Loucy (cell line): ENCODE measurements at regions not wholly inside any gene's neighbourhood (a gene's known extent, or its start where the extent isn't known, plus 50 kb on each side); places are given as distances from the start of the nearest gene placed in this dataset.

Source experiments
- H2AFZ ChIP-seq: fragments of 200-600 bp; sonication (generic); 2 replicates; pipeline ENCODE4 v1.6.0; 2016; ENCODE audit warnings: antibody characterized with exemption, mild to moderate bottlenecking, low read length, moderate library complexity
- H3F3A ChIP-seq: fragments of 200-600 bp; 2 replicates; pipeline ENCODE4 v1.6.0; 2016; ENCODE audit warnings: antibody characterized with exemption, low read depth, mild to moderate bottlenecking
- H3K27me3 ChIP-seq: fragments of 200-600 bp; sonication (generic); 2 replicates; pipeline ENCODE4 v1.6.1; 2014; ENCODE audit warnings: low read length, mild to moderate bottlenecking; ENCODE audit not compliant: insufficient read depth, poor library complexity, severe bottlenecking
- H3K36me3 ChIP-seq: fragments of 200-600 bp; sonication (generic); 2 replicates; pipeline ENCODE4 v1.6.1; 2016; ENCODE audit warnings: low read length; ENCODE audit not compliant: insufficient read depth
- H3K4me1 ChIP-seq: fragments of 200-600 bp; sonication (generic); 2 replicates; pipeline ENCODE4 v1.5.1; 2014; ENCODE audit warnings: low read length, mild to moderate bottlenecking; ENCODE audit not compliant: insufficient read depth, poor library complexity, severe bottlenecking
- H3K4me2 ChIP-seq: fragments of 200-600 bp; sonication (generic); 2 replicates; pipeline ENCODE4 v1.6.0; 2014; ENCODE audit warnings: antibody characterized with exemption, low read length, low read depth, mild to moderate bottlenecking; ENCODE audit not compliant: poor library complexity, severe bottlenecking
- H3K4me3 ChIP-seq: fragments of 200-600 bp; sonication (generic); 2 replicates; pipeline ENCODE4 v1.5.1; 2014; ENCODE audit warnings: low read length, mild to moderate bottlenecking, mixed read lengths; ENCODE audit not compliant: poor library complexity, severe bottlenecking
- H3K79me2 ChIP-seq: fragments of 200-600 bp; sonication (generic); 2 replicates; pipeline ENCODE4 v1.6.1; 2014; ENCODE audit warnings: low read length; ENCODE audit not compliant: insufficient read depth
- H3K9ac ChIP-seq: fragments of 200-600 bp; sonication (generic); 2 replicates; pipeline ENCODE4 v1.6.0; 2014; ENCODE audit warnings: mild to moderate bottlenecking, low read depth, low read length, moderate library complexity; ENCODE audit not compliant: poor library complexity, severe bottlenecking
- H3K9me2 ChIP-seq: fragments of 200-600 bp; sonication (generic); replicated peaks from 2 replicates; pipeline ENCODE4 v1.6.1; 2016; ENCODE audit warnings: low read depth, low read length, mixed read lengths
- H3K9me3 ChIP-seq: fragments of 200-600 bp; sonication (generic); 2 replicates; pipeline ENCODE4 v1.6.1; 2014; ENCODE audit warnings: mild to moderate bottlenecking, antibody characterized with exemption, low read length, low read depth; ENCODE audit not compliant: insufficient read depth
- H4K20me1 ChIP-seq: fragments of 200-600 bp; sonication (generic); 2 replicates; pipeline ENCODE4 v1.6.0; 2014; ENCODE audit warnings: antibody characterized with exemption, low read length, mild to moderate bottlenecking; ENCODE audit not compliant: insufficient read depth, poor library complexity, severe bottlenecking
- CTCF ChIP-seq: fragments of 200-600 bp; sonication (generic); conservative IDR thresholded peaks from 2 replicates; pipeline ENCODE4 v1.5.1; 2014; ENCODE audit warnings: mild to moderate bottlenecking, antibody characterized with exemption, low read length
- EZH2phosphoT487 ChIP-seq: fragments of 200-600 bp; IDR thresholded peaks from 2 replicates; pipeline ENCODE4 v1.6.1; 2018; ENCODE audit warnings: antibody characterized with exemption, mild to moderate bottlenecking, moderate library complexity, borderline replicate concordance

- H3K36me3 ChIP-seq, result no peaks in the 10 kb centered on the region
- H3K4me1 ChIP-seq, result no peaks in the 10 kb centered on the region
- H2AFZ ChIP-seq, result no peak overlapping the region
- TF ChIP-seq EZH2phosphoT487 (no peak), CTCF (no peak)
- H3K9me3 ChIP-seq, result peaks cover 4% of the 10 kb centered on the region; the same call in 1 of the 2 replicates
- H4K20me1 ChIP-seq, result no peaks in the 10 kb centered on the region
- no peak overlapping the region for H3K9ac ChIP-seq
- no peaks in the 10 kb centered on the region for H3F3A ChIP-seq
- H3K79me2 ChIP-seq, result no peaks in the 10 kb centered on the region
- H3K4me3 ChIP-seq, result no peak overlapping the region
- H3K27me3 ChIP-seq, result peaks cover 5% of the 10 kb centered on the region
- no peak overlapping the region for H3K4me2 ChIP-seq
- H3K9me2 ChIP-seq, result no peaks in the 10 kb centered on the region
Measured at GRCh38 chr10:94268652-94269051, 94.1 kb downstream of the NOC3L start.

- H3K36me3 ChIP-seq, result no peaks in the 10 kb centered on the region
- no peak overlapping the region for H3K9ac ChIP-seq
- H3K9me2 ChIP-seq, result no peaks in the 10 kb centered on the region
- no peak overlapping the region for H3K4me3 ChIP-seq
- H3F3A ChIP-seq, result no peaks in the 10 kb centered on the region
- no peaks in the 10 kb centered on the region for H3K27me3 ChIP-seq
- H3K4me1 ChIP-seq, result no peaks in the 10 kb centered on the region
- no peaks in the 10 kb centered on the region for H3K79me2 ChIP-seq
- H2AFZ ChIP-seq, result no peak overlapping the region
- H4K20me1 ChIP-seq, result no peaks in the 10 kb centered on the region
- TF ChIP-seq CTCF (no peak), EZH2phosphoT487 (no peak)
- H3K4me2 ChIP-seq, result no peak overlapping the region
- peaks cover 4% of the 10 kb centered on the region; the same call in 1 of the 2 replicates for H3K9me3 ChIP-seq
Measured at GRCh38 chr10:94274142-94274787, 88.5 kb downstream of the NOC3L start.

- H3K79me2 ChIP-seq, result no peaks in the 10 kb centered on the region
Measured at GRCh38 chr10:94276140-94276539, 86.6 kb downstream of the NOC3L start.

More at GRCh38 chr10:94276140-94276539, 86.6 kb downstream of the NOC3L start:
- Histone ChIP-seq H3F3A (no peaks in the 10 kb centered on the region), H3K4me3 (no peak overlapping the region), H3K4me2 (no peak overlapping the region), H3K9ac (no peak overlapping the region), H3K4me1 (no peaks in the 10 kb centered on the region), H4K20me1 (no peaks in the 10 kb centered on the region), H3K27me3 (no peaks in the 10 kb centered on the region), H2AFZ (no peak overlapping the region), H3K9me3 (peaks cover 4% of the 10 kb centered on the region; the same call in 1 of the 2 replicates), H3K36me3 (no peaks in the 10 kb centered on the region), H3K9me2 (no peaks in the 10 kb centered on the region)
- TF ChIP-seq CTCF, result no peak
- TF ChIP-seq EZH2phosphoT487, result no peak
